ENCODE measurements at regions not wholly inside any gene's neighbourhood (a gene's known extent, or its start where the extent isn't known, plus 50 kb on each side); places are given as distances from the start of the nearest gene placed in this dataset.
"Not testable (repeated sequence)": the region's sequence is repeated elsewhere in the genome, so short reads cannot be mapped to it uniquely, and the experiment has no call there.

DNA sequence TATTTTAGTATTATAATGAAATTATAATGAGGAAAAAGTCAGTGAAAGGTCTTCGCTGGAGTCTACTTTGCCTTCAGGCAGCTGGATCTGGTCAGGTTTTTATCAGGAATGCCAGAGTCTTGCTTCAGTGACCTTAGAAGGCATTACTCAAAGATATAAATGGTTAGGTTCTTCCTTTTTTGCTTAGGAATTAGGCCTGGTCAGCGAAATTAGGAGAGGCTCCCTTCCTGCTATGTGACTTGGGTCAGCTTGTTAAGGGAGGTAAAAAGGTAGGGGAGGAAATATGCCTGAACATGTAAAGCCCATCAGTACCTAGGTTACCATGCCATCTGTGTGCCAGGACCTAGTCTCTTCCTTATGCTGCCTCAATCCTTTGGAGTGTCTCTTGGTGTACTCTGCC is 115.1 kb downstream of the OTOR start:
- H3K27ac ChIP-seq, result no peak overlapping the region
- TF ChIP-seq CTCF (conservative IDR thresholded peaks at IDR 0.05), result no peak

GRCh38 chr20:16864069-16864468 is 115.9 kb downstream of the OTOR start:
- no peak for TF ChIP-seq ZFX (IDR thresholded peaks at IDR 0.05)
- H3K27ac ChIP-seq, result no peak overlapping the region

- TF ChIP-seq ZFX (IDR thresholded peaks at IDR 0.05) (no peak), CTCF (conservative IDR thresholded peaks at IDR 0.05) (no peak)
- no peak overlapping the region for H3K27ac ChIP-seq
These were observed 116.8 kb downstream of the OTOR start for GRCh38 chr20:16864963-16865362.

DNA sequence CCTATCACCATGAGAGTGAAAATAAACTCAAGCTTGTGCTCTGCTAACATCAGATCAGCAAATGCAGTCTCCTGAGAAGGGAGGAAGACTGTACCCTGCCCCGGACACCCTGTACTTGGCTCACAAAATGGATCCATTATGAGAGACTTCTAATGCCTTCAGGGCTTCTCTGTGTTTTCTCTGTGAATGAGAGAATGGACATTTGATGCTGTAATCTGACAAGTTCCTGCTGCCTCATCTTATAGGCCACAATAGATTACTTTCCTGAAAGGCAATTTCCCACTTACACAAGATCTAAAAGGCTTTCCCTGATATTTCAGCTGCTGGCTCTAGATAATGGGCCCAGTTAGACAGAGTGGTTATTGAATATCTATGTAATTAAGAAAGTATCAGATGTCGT is 117.2 kb downstream of the OTOR start:
- TF ChIP-seq ZFX (IDR thresholded peaks at IDR 0.05) (no peak), CTCF (conservative IDR thresholded peaks at IDR 0.05) (no peak)
- no peak overlapping the region for H3K27ac ChIP-seq

DNA sequence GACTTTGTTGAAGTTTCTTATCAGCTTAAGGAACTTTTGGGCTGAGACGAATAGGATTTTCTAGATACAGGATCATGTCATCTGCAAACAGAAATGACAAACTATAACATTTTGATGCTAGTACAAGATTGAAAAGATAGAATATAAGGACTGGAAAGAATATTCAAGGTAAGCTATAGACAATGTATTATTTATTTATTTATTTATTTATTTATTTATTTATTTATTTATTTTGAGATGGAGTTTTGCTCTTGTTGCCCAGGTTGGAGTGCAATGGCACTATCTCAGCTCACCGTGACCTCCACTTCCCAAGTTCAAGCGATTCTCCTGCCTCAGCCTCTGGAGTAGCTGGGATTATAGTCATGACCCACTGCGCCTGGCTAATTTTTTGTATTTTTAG is 125.0 kb downstream of the OTOR start:
- H3K27ac ChIP-seq, result not testable (repeated sequence)

GRCh38 chr20:16877053-16877554 is 128.9 kb downstream of the OTOR start:
- TF ChIP-seq CTCF (conservative IDR thresholded peaks at IDR 0.05), result no peak
- TF ChIP-seq ZFX (IDR thresholded peaks at IDR 0.05), result no peak
- no peak overlapping the region for H3K27ac ChIP-seq

DNA sequence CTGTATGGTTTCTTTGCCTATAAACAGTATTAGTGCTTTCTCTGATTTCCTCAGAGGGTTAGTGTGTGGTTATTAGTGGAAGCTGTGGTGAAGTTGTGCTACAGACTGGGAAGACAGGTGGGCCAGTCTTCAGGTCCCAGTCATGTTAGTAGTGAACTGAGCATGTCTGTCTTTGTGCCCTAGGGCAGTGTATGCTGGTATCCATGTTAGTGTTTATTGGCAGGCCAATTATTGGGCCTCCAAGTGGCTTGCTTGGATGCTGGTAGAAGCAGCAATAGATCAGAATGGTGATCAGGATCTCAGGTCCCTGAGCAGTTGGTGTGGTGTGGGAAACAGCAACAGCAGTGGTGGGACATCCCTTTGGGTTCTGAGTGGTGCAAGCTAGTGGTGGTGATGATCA is 137.6 kb downstream of the OTOR start:
- H3K27ac ChIP-seq, result no peak overlapping the region

DNA sequence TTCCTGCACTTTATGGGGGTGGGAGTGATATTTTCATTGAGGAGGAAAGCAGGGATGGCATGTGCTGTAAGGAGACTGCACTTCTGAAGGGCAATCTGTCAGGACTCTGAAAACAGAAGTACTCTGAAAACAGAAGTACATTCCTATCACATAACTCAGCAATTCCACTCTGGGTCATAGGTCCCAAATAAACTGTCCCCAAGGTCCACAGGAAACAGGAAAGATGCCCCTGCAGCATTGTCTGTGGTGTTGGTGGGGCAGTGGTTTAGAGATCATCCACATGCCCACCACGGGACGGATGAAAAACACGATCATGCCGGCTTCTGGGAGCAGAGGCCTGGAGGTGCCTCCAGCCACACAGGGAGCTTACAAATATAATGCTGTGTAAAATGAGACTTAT is 150.3 kb downstream of the OTOR start:
- TF ChIP-seq CTCF (conservative IDR thresholded peaks at IDR 0.05) (no peak), ZFX (IDR thresholded peaks at IDR 0.05) (no peak)
- no peak overlapping the region for H3K27ac ChIP-seq

More for the DNA sequence above, 137.6 kb downstream of the OTOR start:
- TF ChIP-seq CTCF (conservative IDR thresholded peaks at IDR 0.05) (no peak), ZFX (IDR thresholded peaks at IDR 0.05) (no peak)

DNA sequence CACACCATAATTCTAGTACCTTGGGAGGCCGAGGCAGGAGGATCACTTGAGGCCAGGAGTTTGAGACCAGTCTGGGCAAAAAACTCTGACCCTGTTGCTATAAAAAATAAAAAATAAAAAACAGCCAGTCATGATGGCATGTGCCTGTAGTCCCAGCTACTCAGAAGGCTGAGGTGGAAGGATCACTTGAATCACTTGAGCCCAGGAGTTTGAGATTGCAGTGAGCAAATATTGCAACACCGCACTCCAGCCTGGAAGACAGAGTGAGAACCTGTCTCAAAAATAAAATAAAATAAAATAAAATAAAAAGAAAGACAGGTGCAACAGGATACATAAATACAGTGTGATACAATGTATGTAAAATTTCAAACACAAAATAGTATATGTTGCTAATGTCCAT is 154.5 kb downstream of the OTOR start:
- no peak overlapping the region for H3K27ac ChIP-seq
- TF ChIP-seq CTCF (conservative IDR thresholded peaks at IDR 0.05) (no peak), ZFX (IDR thresholded peaks at IDR 0.05) (no peak)
